Stimulated activated CD4-positive, alpha-beta T cell treated with anti-CD3 and anti-CD28 coated beads, Interleukin-4, amount 100 ng/mL, for 48 hours (primary cell): ENCODE measurements at regions not wholly inside any gene's neighbourhood (a gene's known extent, or its start where the extent isn't known, plus 50 kb on each side); places are given as distances from the start of the nearest gene placed in this dataset.
A peak's percentile ranks its signal among the peaks of the same experiment; 100 is the strongest.
"Not testable (repeated sequence)": the region's sequence is repeated elsewhere in the genome, so short reads cannot be mapped to it uniquely, and the experiment has no call there.

Experiments
- DNase-seq, 2 donors: peaks; one replicate each; pipeline ENCODE4 v3.0.0-alpha.2; 2020; ENCODE audit warnings: low read depth in 2 of 2

DNA sequence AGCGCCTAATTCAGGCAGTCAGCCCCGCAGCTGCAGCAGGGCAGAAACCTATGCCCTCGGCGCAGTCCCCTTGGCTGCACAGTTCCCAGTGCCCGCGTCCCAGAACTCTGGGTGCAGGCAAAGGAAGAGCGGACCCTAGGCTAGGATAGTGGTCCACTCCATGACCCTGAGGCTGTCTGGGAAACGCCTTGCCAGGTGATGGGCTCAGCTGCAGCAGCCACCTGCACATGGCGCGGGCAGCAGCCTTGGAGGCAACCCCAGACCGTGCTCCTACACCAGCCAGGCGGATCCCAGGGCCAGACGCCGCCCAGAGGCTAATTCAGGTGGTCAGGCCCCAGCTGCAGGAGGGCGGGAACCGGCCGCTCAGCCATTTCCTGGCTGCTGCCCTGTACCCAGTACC is 83.0 kb downstream of the POTEC start:
- DNase-seq: not testable (repeated sequence)

DNA sequence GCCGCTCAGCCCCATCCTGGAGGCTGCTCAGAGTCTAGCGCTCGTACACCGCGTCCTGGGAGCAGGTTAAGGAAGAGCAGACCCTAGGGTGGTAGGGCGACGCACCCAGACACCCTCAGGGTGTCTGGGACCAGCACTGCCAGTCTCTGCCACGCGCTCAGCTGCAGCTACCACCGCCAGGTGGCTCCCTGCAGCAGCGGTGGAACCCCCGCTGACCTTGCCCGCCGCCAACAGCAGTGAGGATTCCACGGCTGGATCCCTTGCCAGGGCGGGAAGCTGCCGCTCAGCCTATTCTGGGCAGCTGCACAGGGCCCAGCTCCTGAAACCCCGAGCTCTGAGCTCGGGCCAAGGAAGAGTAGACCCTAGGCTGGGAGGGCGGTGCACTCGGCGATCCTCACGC is 83.6 kb downstream of the POTEC start:
- DNase-seq: not testable (repeated sequence)

DNA sequence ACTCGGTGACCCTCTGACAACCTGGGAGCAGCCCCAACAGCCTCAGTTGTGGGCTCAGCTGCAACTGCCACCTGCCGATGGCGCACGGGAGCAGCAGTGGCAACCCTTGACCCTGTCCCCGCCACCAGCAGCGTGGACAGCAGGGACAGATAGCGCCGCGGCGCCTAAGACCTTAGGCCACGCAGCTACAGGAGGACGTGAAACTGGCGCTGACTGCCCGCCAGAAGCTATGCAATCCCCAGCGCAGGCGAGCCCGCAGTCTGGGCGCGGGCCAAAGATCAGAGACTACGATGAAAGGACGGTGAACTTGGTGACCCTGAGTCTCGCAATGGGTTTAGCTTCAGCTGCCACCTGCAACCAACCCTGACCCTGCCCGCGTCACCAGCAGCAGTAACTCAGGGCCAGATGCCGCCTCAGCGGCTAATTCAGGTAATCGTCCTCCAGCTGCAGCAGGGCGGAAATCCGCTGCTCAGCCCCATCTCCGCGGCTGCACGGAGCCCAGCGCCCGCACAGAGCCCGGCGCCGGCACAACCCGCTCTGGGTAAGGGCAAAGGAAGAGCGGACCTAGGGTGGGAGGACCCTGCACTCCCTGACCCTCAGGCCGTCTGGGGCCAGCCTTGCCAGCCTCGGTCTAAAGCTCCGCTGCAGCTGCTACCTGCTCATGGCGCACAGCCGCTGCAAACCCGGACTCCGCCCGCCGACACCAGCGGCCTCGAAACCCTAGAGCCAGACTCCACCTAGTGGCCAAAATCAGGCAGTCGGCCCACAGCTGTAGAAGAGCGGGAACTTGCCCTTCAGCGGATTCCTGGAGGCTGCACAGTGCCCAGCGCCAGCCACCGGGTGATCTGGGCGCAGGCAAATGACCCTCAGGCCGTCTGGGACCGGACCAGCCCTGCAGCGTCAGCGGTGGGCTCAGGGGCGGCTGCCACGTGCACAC is 85.1 kb downstream of the POTEC start:
- DNase-seq: peak; percentile 38 to 60

DNA sequence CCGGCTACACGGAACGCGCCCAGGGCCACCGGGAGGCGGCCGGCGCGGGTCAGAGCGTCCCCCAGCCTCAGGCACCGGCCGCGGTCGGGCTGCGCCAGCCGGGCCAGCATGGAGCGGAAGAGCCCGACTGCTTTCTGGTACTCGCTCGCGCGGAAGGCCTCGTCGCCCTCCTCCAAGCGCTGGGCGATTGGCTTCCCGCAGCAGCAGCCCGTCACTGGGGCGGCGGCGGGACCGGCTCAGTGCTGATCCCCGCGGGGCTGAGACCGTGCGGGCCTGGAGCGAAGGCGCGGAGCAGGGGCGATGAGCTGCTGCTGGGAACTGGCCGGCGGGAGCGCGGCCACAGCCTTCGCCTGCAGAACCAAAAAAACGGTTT is 92.8 kb downstream of the POTEC start:
- not testable (repeated sequence) for DNase-seq

DNA sequence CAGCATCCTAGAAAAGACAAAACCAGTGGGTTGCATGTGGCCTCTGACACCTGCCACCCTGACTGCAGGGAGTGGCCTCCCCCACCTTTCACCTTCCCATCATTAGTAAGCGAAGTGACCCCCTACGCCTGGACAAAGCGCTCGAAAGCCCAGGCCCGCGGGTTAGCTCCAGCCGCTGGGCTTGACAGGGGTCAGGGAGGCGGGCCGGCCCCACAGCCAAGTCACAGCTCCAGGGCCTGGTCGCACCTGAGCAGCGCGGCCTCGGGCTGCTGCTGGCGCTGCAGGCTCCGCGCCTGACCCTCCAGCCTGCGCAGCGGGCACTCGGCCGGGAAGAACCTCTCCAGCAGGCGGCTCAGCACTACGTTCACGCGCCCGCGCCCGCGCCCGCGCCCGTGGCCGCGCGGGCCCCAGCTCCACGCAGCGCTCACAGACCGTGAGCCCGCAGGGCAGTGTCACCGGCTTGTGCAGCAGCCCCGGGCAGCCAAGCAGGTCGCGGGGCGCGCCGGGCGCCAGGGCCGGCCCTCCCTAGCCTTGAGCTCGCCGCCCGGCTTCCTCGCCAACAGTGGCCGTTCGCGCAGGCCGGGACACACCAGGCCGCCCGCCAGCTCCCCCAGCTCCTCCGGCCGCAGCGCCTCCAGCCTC is 93.3 kb downstream of the POTEC start:
- DNase-seq: peak in 1 of 2 donors; percentile 2

DNA sequence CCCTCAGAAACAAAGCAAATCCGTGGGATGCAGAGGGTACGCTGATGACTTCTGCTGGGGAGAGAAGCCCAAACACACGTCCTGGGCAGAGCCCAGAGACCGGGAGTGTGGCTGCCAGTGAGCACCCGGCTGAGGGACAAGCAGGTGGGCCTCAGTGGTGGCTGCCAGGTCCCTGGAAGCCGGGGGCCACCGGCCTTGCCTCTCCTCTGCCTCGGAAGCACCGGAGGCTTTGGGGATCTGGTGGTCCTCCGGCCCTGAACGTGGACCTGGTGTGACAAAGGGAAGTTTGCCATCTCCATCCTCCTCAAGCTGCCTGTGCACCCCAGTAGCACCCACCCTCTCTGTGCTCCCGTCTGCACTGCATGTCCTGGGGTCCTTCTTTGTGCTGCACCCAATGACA is 94.3 kb downstream of the POTEC start:
- not testable (repeated sequence) for DNase-seq

DNA sequence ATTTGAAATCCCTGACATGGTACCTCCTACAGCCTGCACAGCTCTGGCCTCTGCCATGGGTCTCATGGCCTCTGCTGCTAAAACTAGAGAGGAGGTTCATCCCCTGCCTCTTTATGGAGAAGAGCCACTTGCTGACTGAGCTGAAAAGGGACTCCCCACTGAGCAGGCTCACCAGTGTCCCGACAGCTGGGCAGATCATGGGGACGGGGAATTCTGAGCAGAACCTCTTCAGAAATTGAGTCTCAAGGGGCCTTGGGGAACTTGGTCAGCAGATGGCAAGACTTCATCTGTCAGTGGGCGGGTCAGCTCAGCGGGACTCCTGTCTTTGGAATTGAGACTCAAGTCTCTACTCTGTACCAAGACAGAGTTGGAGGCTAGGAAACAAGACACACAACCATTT is 95.7 kb downstream of the POTEC start:
- DNase-seq: not testable (repeated sequence)

DNA sequence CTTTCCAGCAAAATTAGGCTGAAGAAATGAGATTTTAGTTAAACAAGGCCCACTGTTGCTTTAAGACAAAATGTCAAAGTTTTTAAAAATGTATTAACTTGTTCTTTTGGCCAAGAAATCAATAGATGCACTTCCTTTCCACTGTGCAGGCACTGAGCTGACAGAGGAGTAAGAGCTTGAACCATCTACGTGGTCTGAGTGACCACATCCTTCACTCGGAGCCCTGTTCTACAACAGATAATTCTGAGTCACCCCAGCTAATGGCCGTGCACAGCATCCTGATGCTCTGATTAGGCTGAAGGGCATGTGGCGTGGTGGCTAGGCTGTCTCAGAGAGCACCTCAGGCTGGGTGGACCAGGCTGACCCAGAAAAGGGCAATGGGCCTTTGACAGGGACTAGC is 107.9 kb downstream of the POTEC start:
- not testable (repeated sequence) for DNase-seq

DNA sequence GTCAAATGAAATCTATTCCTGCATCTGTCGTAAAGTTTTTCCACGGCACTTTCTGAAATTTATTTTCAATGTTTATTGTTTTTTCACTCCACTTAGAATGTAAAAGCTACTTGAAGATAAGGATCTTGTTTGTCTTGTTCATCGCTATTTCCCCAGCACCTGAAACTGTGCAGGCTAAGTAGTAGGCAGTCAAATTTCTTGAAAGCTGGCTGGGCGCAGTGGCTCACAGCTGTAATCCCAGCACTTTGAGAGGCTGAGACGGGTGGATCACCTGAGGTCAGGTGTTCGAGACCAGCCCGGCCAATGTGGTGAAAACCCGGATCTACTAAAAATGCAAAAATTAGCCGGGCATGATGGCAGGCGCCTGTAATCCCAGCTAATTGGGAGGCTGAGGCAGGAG is 111.0 kb downstream of the POTEC start:
- DNase-seq: not testable (repeated sequence)

DNA sequence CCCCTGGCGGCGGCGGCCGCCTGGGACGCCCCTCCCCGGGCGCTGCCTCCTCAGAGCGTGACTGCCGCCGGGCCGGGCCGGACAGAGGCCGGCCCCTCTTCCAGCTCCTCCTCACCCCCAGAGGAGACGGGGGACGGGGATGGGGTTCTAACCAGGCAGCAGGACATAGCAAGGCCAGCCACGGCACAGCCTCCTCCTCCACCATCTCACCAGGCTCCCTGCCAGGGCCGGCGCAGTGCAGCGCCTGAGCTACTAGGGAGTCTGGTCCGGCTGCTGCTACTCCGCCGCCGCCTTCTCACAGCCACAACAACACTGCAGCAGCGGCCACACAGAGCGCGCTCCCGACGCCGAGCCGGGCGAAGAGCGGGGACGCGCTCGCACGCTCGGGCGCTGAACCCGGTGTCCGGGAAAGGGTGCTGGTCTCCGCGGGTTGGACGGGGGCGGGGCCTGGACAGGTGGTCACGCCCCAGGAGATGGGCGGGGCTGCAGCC is 112.3 kb downstream of the POTEC start:
- peak; percentile 46 to 56 for DNase-seq

DNA sequence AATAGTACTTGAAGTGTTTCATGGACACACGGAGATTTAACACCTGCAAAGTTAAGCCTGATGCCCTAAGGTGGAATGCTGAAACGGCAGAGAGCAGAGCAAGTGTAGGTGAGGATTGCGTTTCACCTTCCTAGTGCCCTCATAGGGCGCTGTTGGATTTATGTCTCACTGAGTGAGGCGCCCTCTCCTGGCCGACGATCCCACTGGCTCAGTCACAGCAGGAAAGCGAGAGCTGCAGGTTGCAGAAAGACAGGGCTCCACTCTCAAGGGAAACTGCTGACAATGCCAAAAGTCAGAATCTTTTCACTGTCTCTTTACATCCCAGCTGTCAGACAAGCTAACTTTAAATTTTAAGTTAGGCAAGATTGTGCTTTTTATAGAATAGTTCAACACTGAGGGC is 127.6 kb downstream of the POTEC start:
- DNase-seq: peak; percentile 5 to 9

DNA sequence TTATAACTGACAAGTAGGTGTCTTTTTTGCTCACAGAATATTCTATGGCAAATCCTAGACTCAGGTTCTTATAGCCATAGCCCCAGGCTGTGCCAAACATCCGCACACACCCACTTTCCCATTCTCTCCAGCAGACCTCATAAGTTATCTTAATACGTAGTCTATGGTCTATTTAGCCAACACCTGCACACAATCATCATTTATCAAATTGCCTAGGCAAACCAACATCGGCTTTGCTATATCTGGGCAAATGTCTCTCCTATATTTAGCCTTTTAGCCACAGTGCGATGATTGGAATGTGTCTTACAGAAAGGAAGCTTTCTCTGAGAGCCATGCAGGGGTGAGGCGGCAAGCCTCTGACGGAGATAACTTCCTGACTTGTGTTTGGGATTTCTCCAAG is 128.0 kb downstream of the POTEC start:
- not testable (repeated sequence) for DNase-seq

DNA sequence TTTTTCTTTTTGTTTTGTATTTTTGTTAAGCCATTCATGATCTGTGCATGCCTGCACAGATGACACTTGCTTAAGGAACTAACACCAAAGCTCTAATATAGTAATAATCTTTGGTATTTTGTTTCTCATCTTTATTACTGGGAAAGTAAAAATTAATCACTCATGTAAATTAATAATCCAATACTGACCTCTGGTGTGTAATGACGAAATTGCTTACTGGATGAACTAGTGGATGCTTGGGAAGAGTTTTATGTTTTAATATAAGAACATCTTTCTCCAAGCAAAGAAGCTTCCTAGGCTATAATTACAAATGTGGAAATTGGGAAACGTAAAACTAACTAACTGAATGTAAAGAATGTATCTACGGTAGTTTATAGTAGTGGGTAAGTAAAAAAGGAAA is 147.9 kb downstream of the POTEC start:
- DNase-seq: not testable (repeated sequence)

DNA sequence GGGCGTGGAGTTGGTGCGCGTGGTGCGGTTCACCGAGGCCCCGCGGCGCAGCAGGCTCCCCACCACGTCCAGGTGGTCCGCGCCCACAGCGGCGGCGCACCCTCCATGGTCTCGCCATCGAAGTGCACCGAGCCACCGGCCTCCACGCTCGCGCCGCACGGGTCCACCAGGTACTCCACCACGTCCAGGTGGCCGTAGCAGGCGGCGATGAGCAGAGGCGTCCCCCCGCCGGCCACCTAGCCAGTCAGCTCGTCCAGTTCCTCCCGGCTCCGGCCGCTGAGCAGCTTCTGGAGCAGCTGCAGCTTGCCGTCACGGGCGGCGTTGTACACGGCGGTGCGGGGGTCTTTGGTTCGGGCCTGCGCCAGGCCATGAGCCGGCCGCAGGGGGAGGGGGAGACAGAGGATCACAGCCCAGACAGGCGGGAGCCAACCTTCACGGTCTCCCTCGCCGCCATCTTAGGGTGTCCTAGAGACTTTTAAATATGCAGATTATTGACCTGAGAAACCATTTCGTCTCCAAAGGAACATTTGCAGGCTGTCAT is 149.8 kb downstream of the POTEC start:
- not testable (repeated sequence) for DNase-seq

DNA sequence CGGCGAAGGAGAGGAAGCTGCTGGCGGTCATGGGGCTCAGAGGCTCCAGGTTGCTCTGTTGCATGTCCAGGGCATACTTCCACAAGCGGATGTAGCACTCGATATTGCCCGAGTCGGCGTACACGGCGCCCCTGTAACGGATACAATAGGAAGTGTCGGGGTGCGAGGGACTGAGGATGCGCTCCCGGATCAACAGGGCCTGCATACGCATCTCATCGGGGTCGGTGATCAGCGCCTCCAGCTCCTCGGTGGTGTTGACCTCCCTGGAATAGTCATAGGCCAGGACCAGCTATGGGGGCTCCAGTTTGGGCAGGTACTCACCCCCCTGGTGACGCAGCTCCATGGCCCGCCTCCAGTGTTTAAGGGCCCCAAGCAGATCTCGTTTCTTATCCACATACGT is 150.8 kb downstream of the POTEC start:
- not testable (repeated sequence) for DNase-seq

DNA sequence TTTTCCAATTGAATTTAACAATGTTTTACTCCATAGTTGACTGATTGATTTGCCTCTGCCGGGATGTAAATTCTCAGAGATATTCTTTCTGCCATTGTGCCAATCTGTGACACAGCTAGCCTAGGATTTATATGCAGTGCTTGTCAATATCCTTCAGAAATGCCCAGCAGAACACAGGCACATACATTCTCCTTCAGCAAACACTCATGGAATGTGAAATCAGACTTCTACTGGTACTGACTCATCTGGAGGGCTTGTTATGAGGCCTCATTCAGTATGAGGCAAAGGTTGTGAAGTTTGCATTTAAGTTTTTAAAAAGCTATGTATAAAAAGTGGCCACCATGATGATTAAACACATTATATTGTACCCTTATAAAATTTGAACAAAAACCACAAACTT is 158.4 kb downstream of the POTEC start:
- not testable (repeated sequence) for DNase-seq

DNA sequence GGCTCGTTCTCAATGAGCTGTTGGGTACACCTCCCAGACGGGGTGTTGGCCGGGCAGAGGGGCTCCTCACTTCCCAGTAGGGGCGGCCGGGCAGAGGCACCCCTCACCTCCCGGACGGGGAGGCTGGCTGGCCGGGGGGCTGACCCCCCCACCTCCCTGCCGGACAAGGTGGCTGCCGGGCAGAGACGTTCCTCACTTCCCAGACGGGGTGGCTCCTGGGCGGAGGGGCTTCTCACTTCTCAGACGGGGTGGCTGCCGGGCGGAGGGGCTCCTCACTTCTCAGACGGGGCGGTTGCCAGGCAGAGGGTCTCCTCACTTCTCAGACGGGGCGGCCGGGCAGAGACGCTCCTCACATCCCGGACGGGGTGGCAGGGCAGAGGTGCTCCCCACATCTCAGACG is 160.7 kb downstream of the POTEC start:
- not testable (repeated sequence) for DNase-seq

DNA sequence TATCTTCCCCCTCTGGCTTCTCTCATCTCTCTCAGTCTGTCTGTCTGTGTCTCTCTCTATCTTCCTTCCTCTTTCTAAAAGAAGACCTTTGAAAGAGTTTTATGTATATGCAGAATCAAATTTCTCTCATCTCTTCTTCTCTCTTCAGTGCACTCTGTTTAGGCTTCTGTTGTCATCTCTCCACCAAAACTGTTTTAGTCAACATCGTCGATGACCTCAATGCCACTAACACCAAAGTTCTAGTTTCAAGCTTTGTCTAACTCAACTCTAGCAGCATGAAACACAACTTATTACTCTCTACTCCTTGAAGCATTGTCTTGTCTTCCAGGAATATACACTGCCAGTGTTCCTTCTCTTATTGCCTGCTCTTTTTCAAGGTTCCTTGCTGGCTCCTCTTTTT is 163.9 kb downstream of the POTEC start:
- DNase-seq: not testable (repeated sequence)

DNA sequence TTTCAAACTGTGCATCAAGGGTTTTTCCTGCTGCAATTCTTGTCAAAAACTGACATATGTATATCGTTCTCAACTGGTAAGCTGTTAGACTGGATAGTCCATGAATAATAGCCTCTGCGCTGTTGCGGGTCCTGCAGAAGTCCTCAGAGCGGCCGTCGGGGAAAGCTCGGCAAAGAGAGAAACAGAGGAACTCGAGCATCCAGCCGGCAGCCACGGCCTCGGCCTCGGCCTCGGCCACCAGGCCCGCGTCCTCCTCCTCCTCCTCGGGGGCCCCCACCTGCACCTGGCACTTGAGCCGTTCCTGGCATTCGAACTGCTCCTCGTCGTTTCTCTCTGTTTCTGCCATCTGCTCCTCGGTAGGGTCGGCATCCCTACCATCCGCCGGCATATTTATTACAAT is 165.0 kb downstream of the POTEC start:
- DNase-seq: not testable (repeated sequence)

DNA sequence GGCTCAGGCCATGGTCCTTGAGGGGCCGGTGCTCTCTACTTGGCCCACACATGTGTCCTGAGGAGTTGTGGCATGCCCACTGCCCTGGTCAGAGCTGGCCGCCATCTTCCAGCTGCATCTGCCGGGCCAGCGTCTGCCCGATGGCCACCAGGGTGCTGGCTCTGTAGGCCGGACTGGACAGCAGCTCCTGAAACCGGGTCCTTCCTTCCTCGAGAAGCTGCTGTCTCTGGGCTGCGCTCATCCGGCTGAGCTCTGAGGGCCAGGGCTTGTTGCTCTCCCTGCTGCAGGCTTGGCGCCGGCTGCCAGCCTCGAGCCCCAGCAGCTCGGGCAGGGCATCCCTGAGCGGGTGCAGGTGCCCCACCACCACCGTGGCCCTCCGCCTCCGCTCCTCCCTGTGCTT is 182.1 kb downstream of the POTEC start:
- not testable (repeated sequence) for DNase-seq

DNA sequence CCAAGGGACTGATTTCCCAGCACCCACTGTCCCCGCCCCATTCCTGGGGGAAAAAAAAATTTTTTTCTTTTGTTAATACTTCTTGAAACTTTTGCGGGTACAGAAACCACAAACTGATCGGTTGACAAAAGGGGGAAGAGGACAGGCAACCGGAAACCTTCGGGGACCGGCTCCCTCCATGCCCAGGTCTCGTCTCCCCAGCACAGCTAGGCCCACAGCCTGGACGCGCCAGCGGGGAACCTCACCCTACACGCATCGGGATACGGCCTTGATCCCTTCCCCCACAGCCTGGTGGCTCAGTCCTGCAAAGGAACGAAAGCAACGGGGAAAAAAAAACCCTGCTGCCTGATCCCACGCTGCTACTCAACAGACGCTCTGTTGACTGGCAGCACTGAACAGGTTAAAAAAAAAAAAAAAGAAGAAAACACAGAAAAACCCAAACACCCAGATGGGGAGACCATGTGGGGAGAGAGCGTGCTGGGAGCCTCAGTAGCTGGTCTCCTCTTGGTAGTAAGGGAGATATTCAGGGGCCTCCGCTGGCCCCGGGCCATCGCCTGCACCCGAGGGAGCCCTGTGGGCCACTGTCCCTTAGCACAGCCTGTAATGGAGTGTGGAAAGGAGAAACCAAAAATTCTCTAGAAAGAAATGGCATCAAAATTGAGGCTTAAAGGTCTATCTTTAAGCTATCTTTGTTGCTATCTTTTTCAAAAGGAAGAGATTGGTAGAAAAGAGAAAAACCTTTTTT is 185.7 kb downstream of the POTEC start:
- not testable (repeated sequence) for DNase-seq

DNA sequence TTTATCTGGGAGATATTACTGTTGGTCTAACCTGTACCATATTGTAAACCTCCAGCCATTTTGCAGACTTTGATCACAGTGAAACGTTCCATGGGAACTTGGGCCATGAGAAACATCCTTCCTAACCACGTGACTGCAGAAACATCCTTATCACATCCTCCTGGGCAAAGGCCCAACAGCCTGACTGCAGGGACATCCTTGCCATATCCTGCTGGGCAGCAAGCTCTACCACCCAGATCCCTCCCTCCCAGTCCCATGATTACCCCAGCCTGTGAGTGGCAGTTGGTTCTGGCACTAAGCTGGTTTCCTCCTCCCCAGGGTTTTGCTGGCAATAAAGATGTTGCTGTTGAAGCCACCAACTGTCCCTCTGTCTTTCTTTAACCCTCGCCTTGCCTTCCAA is 201.2 kb downstream of the POTEC start:
- not testable (repeated sequence) for DNase-seq
